HG02938 (cell line): ENCODE measurements at regions not wholly inside any gene's neighbourhood (a gene's known extent, or its start where the extent isn't known, plus 50 kb on each side); places are given as distances from the start of the nearest gene placed in this dataset.

Source experiments
- ATAC-seq: cut with Tn5 transposase; IDR thresholded peaks from one replicate; pipeline ENCODE4 v1.9.1; 2021; ENCODE audit warnings: mild to moderate bottlenecking, moderate library complexity; ENCODE audit not compliant: unreplicated experiment

DNA sequence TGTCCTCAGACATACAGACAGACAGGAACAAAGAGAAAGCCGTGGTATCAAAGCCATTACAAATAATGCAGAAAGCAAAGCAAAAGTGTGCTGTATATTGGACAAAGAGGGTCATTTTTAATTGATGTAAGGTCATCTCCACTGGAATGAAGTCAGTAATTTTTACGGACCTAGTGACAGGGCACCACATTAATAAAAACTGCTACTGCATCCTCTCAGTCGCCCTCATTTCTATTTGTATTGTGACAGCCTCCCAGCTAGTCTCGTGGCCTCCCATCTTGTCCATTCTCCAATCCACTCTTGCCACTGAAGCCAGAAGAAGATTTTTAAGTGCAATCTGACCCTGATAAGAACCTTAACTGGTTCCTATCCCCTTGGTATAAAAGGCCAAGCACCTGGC is 132.4 kb downstream of the NUAK1 start:
- ATAC-seq = no peak

DNA sequence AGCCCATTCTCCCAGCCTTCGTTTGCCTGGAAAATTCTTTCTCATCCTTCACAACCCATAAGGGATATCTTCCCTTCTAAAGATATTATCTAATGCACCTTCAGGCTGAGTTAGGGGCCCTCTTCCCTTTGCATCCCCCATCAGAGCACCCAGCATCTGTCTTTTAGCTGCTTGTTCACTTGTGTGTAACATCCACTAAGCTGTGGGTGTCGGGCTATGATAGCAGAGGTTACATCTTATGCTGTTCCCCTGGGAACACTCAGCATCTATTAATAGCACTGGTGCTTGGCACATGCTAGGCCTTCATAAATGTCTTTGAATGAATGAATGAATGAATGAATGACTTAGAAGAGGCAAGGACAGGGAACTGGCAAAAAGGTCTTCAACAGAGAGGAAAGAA is 131.8 kb downstream of the NUAK1 start:
- no peak for ATAC-seq

DNA sequence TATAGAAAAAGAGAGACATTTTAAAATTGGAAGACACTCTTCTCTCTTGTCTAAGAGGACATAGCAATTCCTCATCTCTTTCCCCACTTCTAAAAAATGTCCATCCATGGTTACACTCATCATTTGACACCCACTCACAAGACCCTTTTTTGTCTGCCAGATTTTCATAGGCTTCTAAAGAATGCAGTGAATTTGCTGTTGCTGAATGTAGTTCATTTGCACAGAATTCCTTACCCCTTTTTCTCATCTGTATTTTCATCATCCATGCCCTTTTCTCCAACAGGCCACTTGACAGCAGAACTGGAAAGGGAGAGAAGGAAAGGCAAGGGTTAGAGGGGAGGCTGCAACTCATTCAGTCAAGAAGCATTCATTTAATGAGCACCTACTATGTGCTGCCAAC is 128.0 kb downstream of the NUAK1 start:
- ATAC-seq = no peak
